H1 (cell line): ENCODE measurements at regions not wholly inside any gene's neighbourhood (a gene's known extent, or its start where the extent isn't known, plus 50 kb on each side); places are given as distances from the start of the nearest gene placed in this dataset.

Experiments used
- ATF2 ChIP-seq: IDR thresholded peaks from 2 replicates; pipeline ENCODE4 v1.6.1; 2012; ENCODE audit warnings: low read length, inconsistent platforms
- BCL11A ChIP-seq, 2 experiments: IDR thresholded peaks; one replicate each; pipeline ENCODE4 v1.6.1; 2011; ENCODE audit warnings: low read depth in 2 of 2, low read length in 2 of 2, mild to moderate bottlenecking in 2 of 2
- CBX5 ChIP-seq: fragments of 300-800, 300-1000 bp; sonication (generic); IDR thresholded peaks from 2 replicates; pipeline ENCODE4 v1.7.1; 2016; ENCODE audit warnings: antibody characterized with exemption, low read length, low read depth
- CBX8 ChIP-seq: fragments of 300-800, 300-1000 bp; sonication (generic); IDR thresholded peaks from 2 replicates; pipeline ENCODE4 v1.7.1; 2016; ENCODE audit warnings: low read depth, low read length, borderline replicate concordance
- CTBP2 ChIP-seq: IDR thresholded peaks from 2 replicates; pipeline ENCODE4 v1.7.0; 2011; ENCODE audit warnings: borderline replicate concordance, mild to moderate bottlenecking, moderate library complexity, mixed read lengths, low read length; ENCODE audit not compliant: insufficient read depth, insufficient read length
- CTCF ChIP-seq, 3 experiments: IDR thresholded peaks; 1 replicate in 2 of 3; 2 replicates in 1 of 3; pipeline versions ENCODE4 v1.5.1 to v1.6.1; 2011; ENCODE audit warnings: low read length in 3 of 3, mild to moderate bottlenecking in 3 of 3, inconsistent platforms in 2 of 3, low read depth in 1 of 3, moderate library complexity in 1 of 3; ENCODE audit not compliant: insufficient read depth in 1 of 3; ENCODE audit errors: control extremely low read depth in 1 of 3
- E2F6 ChIP-seq: IDR thresholded peaks from 2 replicates; pipeline ENCODE4 v1.6.1; 2012; ENCODE audit warnings: inconsistent platforms
- HDAC6 ChIP-seq: IDR thresholded peaks from one replicate; pipeline ENCODE4 v1.7.1; 2012; ENCODE audit warnings: low read depth, mild to moderate bottlenecking, inconsistent platforms, low read length, moderate library complexity
- MAFK ChIP-seq: IDR thresholded peaks from 2 replicates; pipeline ENCODE4 v1.6.1; 2012; ENCODE audit warnings: low read depth, mild to moderate bottlenecking, improper control_type of control experiment, low read length
- POU5F1 ChIP-seq: IDR thresholded peaks from 2 replicates; pipeline ENCODE4 v1.6.1; 2011; ENCODE audit warnings: low read depth, mild to moderate bottlenecking, low read length, moderate library complexity
- SIN3A ChIP-seq, 2 experiments: IDR thresholded peaks in 1 of 2; conservative IDR thresholded peaks in 1 of 2; 2 replicates each; pipeline ENCODE4 v1.6.1; 2011 to 2012; ENCODE audit warnings: low read length in 2 of 2, improper control_type of control experiment in 1 of 2, low read depth in 1 of 2, mild to moderate bottlenecking in 1 of 2
- SP2 ChIP-seq: IDR thresholded peaks from 2 replicates; pipeline ENCODE4 v1.6.1; 2012; ENCODE audit warnings: mild to moderate bottlenecking, low read length, inconsistent platforms
- SUZ12 ChIP-seq: fragments of 200-600 bp; sonication (generic); IDR thresholded peaks from 2 replicates; pipeline ENCODE4 v1.6.1; 2012; ENCODE audit warnings: mild to moderate bottlenecking, inconsistent platforms, low read length, moderate library complexity, mixed read lengths
- TAF1 ChIP-seq: IDR thresholded peaks from 2 replicates; pipeline ENCODE4 v1.6.1; 2011; ENCODE audit warnings: mild to moderate bottlenecking, low read depth, low read length
- ZNF274 ChIP-seq: IDR thresholded peaks from 2 replicates; pipeline ENCODE4 v1.7.0; 2012; ENCODE audit warnings: low read length, borderline replicate concordance; ENCODE audit errors: extremely low read depth

- TF ChIP-seq ATF2 (no peak), SUZ12 (no peak), SP2 (no peak), CBX5 (no peak), SIN3A (conservative IDR thresholded peaks at IDR 0.05 in 1 of 2, IDR thresholded peaks at IDR 0.05 in 1 of 2; ENCODE audit: low read depth in 1 of 2, low read length in 2 of 2) (no peak), CTCF (IDR thresholded peaks at IDR 0.05; ENCODE audit: control extremely low read depth in 1 of 3, insufficient read depth in 1 of 3, low read depth in 1 of 3, low read length in 3 of 3) (no peak), BCL11A (IDR thresholded peaks at IDR 0.05; ENCODE audit: low read depth in 2 of 2, low read length in 2 of 2) (no peak), ZNF274 (no peak), MAFK (no peak), TAF1 (no peak), CBX8 (no peak), E2F6 (no peak), CTBP2 (no peak), HDAC6 (no peak), POU5F1 (no peak)
Observed at GRCh38 chr3:164479978-164480377, 598.3 kb downstream of the SI start (continued).
